ENCODE measurements at regions not wholly inside any gene's neighbourhood (a gene's known extent, or its start where the extent isn't known, plus 50 kb on each side); places are given as distances from the start of the nearest gene placed in this dataset.

DNA sequence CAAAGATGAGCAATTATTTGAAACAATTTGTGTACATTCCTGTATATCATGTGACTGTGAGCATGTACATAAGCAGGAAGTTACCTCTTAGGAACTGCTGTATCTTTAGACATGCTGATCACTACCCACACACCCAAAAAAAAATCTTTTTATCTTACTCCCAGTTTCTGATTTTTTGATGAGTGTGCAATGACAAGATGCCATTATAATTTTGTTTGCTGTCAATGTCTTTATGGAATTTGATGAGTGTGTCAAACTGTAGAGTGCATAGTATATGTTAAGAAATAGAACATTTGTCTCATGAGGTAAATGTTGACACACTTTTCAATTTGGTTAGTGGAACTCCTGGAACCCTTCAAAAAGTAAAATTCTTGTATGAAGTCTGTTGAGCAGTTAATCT is 84.0 kb upstream of the TMEFF2 start:
- DNase-seq = no peak

DNA sequence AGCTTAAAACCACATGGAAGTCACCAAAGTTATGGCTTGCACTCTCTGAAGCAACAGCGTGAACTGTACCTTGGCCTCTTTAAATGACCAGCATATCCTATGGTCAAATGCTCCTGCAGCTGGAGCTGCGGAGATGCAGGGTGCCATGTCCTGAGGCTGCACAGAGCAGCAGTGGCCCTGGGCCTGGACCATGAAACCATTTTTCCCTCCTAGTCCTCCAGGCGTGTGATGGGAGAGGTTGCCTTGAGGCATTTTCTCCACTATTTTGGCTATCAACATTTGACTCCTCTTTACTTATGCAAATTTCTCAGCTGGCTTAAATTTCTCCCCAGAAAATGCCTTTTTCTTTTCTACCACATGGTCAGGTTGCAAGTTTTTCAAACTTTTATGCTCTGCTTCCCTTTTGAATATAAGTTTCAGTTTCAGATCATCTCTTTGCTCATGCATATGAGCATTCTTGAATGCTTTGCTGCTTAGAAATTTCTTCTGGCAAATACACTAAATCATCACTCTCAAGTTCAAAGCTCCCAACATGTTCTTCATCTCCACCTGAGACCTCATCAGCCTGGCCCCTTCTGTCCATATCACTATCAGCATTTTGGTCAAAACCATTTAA is 82.9 kb upstream of the TMEFF2 start:
- no peak for DNase-seq

DNA sequence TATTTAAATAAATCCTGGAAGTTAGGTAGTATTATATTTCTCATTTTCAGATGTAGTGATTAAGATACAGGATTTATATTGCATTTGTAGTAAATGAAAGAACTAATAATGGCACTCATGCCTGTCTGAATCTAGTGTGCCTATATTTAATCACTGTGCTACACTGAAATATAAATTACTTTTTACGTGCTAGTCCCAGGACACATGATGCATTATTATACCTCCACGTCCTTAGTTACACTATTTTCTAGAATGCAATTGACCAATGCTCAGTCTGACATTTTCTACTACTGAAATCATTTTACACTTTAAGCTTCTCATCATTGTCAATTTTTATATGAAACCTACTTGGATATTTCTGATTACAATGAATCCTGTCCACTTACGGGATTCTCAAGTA is 80.9 kb upstream of the TMEFF2 start:
- DNase-seq = no peak

DNA sequence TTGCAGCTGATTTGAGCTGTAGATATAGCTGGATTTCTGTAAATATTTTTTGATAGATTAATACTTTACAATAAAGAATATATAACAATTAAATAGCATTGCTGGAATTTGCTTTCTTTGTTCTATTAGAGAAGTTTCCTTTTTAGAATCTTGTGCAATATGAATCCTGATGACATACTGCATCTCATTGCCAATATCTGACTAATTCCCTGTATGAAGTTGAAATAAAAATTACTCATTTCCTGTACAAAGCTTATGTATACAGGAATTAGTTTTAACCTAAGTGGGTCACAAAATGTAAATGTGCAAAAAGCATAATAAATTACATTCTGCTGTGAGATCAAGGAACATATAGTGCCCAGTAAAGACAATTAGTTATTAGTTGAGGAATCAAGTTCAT is 72.8 kb upstream of the TMEFF2 start:
- DNase-seq = peak; percentile 73 to 89

DNA sequence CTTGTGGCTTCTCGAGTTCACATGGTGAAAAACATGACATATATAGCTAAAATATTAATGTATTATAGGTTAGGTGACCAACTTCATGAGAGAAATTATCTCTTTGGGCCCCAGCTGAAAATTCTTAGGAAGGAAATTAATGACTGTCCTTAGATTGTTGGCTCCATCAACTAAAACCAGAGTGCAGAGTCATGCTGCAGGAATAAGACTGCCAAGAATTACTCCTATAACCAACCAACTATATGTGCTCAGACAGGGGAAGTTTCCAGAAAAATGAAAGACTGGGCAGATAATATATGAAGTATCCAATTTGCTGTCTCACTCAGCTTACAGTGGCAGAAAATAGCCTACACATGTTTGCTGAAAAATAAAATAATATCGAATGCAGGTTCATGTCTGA is 71.0 kb upstream of the TMEFF2 start:
- DNase-seq = peak in 1 of 2 donors; percentile 16

DNA sequence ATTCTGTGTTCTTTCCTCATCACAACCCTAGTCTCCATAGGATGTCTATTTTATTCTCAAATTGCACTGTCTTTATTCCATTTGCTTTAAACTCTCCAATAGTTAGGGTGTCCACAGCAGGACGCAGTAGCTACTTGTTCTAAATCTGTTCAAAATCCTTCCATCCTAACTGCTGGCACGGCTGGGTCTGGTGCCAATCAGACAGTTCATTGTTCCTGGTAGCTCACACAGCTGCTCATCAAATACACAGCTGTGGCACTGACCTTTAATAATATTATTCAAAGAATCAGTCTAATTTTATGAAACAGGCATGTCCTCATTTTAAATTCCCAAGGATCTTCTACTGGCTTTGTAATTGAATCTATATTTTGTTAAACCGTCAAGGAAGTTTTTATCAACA is 59.7 kb upstream of the TMEFF2 start:
- no peak for DNase-seq

DNA sequence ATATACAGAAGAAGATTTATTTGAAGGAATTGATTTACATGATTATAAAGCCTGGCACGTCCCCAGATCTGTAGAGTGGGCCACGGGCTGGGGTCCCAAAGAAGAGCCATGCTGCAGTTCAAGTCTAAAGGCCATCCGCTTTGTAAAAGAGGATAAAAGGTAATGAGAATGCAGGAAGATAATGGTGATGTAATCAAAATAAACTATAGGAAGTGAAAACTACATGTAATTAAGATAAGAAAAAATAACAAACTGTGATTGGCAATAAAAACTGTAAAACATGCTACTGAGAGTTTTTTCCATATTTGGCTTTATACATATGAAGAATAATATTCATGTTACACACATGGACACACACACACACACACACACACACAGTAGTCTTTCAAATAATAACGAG is 59.0 kb upstream of the TMEFF2 start:
- no peak for DNase-seq

DNA sequence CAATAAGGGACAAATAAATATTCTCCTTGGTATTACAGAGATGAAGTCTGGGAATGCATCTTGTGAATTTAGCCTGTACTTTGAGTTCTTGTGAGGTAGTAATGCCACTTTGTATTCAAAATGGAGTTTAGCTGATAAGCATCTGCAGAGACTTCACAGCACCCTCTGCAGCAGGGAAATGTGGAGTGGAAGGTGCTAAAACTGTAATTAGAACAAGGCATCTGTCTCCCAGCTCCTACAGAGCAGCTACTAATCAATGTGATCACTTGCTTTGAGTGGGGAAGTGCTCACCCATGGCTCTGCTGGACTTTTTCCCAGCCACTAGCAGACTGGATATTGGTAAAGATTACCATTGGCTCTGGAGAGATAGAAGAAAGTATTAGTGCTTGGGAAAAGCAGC is 56.2 kb upstream of the TMEFF2 start:
- DNase-seq = no peak

DNA sequence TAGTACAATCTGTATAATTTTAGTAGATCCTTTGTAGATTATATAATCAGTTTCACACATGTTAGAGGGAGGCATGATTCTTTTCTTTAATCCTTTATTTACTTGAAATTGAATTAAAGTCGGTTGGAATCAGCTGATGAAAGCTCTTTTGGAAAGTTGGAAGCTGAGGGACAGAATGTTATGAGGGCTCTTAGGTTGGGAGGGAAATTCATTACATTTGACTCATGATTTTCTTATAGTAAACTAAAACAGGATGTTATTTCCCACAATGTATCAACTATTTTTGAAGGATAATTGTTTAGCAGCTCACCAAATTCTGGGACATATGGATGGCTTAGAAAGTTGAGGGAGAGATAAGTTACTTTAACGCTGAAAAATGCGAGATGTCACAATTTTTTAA is 52.7 kb upstream of the TMEFF2 start:
- DNase-seq = no peak

DNA sequence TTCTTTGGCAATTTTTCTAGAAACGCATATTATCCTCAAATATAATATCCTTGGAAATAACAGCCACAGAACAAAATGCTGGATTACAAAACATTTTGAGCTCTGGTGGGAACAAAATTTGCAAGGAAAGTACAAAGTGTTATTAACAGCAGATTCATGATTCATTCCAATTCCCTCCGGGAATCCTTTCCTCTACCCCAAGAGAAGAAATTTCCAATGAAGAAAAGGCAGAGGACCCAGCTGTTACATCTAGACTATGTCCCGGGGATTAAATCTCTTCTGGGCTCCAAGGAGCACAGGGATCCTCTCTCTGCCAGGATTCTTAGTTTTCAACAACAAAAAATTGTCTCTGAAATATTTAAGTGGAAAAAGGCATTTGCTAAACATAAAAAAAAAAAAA is 51.6 kb upstream of the TMEFF2 start:
- DNase-seq = no peak

DNA sequence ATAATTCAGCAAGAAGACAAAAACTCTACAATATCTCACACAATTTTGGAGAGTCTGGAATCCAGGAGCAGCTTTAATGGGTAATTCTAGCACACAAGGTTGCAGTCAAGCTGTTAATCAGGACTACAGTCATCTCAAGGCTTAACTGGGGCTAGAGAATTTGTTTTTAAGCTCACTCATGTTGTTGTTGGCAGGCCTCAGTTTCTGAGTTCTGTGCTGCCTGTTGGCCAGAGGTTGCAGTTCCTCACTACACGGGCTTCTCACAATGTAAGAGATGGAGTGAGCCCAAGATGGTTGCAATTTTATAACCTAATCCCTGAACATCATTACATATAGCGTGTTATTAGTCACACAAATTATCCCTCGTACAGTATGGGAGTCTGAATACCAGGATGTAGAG is 50.6 kb upstream of the TMEFF2 start:
- no peak for DNase-seq
